Gastroesophageal sphincter (tissue), 4 donors: ENCODE measurements at regions not wholly inside any gene's neighbourhood (a gene's known extent, or its start where the extent isn't known, plus 50 kb on each side); places are given as distances from the start of the nearest gene placed in this dataset.
"Not testable (repeated sequence)": the region's sequence is repeated elsewhere in the genome, so short reads cannot be mapped to it uniquely, and the experiment has no call there.

Experiments
- ATAC-seq: fragments of 150-250 bp; one replicate; pipeline ENCODE4 v1.9.1; 2016; ENCODE audit warnings: mild to moderate bottlenecking, moderate library complexity
- H3K27ac ChIP-seq, 4 donors: fragments of 200-600 bp; sonication (generic) in 3 of 4; 1 replicate in 3 of 4; 2 replicates in 1 of 4; pipeline ENCODE4 v1.5.1; 2016 to 2019
- H3K27me3 ChIP-seq: fragments of 200-600 bp; sonication (generic); one replicate; pipeline ENCODE4 v1.5.1; 2019
- H3K36me3 ChIP-seq, 2 donors: fragments of 200-600 bp; sonication (generic); one replicate each; pipeline ENCODE4 v1.5.1; 2019; ENCODE audit warnings: control low read depth in 1 of 2
- H3K4me1 ChIP-seq, 3 donors: fragments of 200-600 bp; sonication (generic); 1 replicate in 2 of 3; 2 replicates in 1 of 3; pipeline ENCODE4 v1.5.1; 2016 to 2019; ENCODE audit warnings: control low read depth in 2 of 3
- H3K4me3 ChIP-seq, 2 donors: fragments of 200-600 bp; sonication (generic); one replicate each; pipeline ENCODE4 v1.5.1; 2019; ENCODE audit warnings: mild to moderate bottlenecking in 1 of 2, moderate library complexity in 1 of 2
- H3K9me3 ChIP-seq, 3 donors: fragments of 200-600 bp; sonication (generic); one replicate each; pipeline ENCODE4 v1.5.1; 2017 to 2019; ENCODE audit warnings: control low read depth in 2 of 3
- EP300 ChIP-seq: sonication (generic); formaldehyde crosslinking; IDR thresholded peaks from one replicate; pipeline ENCODE4 v1.6.1; 2017; ENCODE audit warnings: antibody characterized with exemption, mild to moderate bottlenecking
- POLR2A ChIP-seq, 2 donors: fragments of 450-650 bp; IDR thresholded peaks; one replicate each; pipeline ENCODE4 v1.6.1; 2017; ENCODE audit warnings: antibody characterized with exemption in 2 of 2, mild to moderate bottlenecking in 2 of 2, moderate library complexity in 1 of 2
- POLR2AphosphoS5 ChIP-seq: sonication (generic); formaldehyde crosslinking; IDR thresholded peaks from one replicate; pipeline ENCODE4 v1.6.1; 2017; ENCODE audit warnings: antibody characterized with exemption
- WGBS, 2 donors: methylation state at CpG; one replicate each; pipeline ENCODE4 v1.1.5; 2018; ENCODE audit warnings: low coverage in 1 of 2; 5-methylcytosine and 5-hydroxymethylcytosine counted together
- TF ChIP-seq, protein P1 (sequence below), 4 experiments: fragments of 200-600 bp in 2 of 4; fragments of 450-650 bp in 2 of 4; sonication (generic) in 1 of 4; IDR thresholded peaks; one replicate each; pipeline ENCODE4 v1.5.1; 2017 to 2019; ENCODE audit warnings: antibody characterized with exemption in 4 of 4, mild to moderate bottlenecking in 2 of 4, moderate library complexity in 2 of 4

DNA sequence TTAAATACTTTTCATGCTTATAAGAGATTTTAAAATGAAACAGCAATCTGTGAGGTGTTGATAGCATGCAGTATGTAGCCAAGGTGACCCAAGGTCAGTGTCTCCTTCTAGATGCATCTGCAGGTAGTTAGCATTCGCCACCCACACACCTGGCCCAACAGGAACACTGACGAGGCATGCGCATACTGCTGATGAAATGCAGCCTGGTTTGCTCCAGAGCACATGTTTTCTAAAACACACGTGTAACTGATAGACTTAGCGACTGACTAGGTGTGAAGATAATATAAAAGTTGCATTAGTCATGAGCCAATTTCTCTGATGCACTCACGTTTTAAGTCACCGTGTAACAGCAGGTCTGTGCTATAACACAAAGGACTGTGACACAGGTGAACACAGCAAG is 77.1 kb upstream of the RPS6KA2 start:
- no peaks in the 10 kb centered on the region for H3K4me1 ChIP-seq
- 91 to 92% methylated on average over 5 to 7 of the region's 7 CpGs for WGBS, 2 donors
- TF ChIP-seq, protein P1, sequence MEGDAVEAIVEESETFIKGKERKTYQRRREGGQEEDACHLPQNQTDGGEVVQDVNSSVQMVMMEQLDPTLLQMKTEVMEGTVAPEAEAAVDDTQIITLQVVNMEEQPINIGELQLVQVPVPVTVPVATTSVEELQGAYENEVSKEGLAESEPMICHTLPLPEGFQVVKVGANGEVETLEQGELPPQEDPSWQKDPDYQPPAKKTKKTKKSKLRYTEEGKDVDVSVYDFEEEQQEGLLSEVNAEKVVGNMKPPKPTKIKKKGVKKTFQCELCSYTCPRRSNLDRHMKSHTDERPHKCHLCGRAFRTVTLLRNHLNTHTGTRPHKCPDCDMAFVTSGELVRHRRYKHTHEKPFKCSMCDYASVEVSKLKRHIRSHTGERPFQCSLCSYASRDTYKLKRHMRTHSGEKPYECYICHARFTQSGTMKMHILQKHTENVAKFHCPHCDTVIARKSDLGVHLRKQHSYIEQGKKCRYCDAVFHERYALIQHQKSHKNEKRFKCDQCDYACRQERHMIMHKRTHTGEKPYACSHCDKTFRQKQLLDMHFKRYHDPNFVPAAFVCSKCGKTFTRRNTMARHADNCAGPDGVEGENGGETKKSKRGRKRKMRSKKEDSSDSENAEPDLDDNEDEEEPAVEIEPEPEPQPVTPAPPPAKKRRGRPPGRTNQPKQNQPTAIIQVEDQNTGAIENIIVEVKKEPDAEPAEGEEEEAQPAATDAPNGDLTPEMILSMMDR (IDR thresholded peaks at IDR 0.05): no peak

GRCh38 chr6:166703149-166703710 is 76.2 kb upstream of the RPS6KA2 start:
- Histone ChIP-seq H3K36me3 (no peaks in the 10 kb centered on the region), H3K27ac (no peak overlapping the region), H3K9me3 (no peaks in the 10 kb centered on the region), H3K27me3 (no peaks in the 10 kb centered on the region), H3K4me1 (no peaks in the 10 kb centered on the region), H3K4me3 (no peak overlapping the region)
- ATAC-seq: no peak
- no peak for TF ChIP-seq POLR2A (IDR thresholded peaks at IDR 0.05)
- TF ChIP-seq EP300: no peak
- no peak for TF ChIP-seq POLR2AphosphoS5
- TF ChIP-seq, protein P1 (IDR thresholded peaks at IDR 0.05): no peak
- 63 to 78% methylated on average over 8 of the region's 8 CpGs for WGBS, 2 donors

More for the DNA sequence above, 77.1 kb upstream of the RPS6KA2 start:
- Histone ChIP-seq H3K36me3 (no peaks in the 10 kb centered on the region), H3K4me3 (no peak overlapping the region), H3K27ac (no peak overlapping the region), H3K27me3 (no peaks in the 10 kb centered on the region), H3K9me3 (no peaks in the 10 kb centered on the region)
- no peak for ATAC-seq

GRCh38 chr6:166701424-166701823 is 74.4 kb upstream of the RPS6KA2 start:
- H3K27me3 ChIP-seq, H3K4me3 ChIP-seq, H3K9me3 ChIP-seq, H3K36me3 ChIP-seq, H3K27ac ChIP-seq, H3K4me1 ChIP-seq, ATAC-seq: not testable (repeated sequence)
- 85 to 93% methylated on average over 2 to 8 of the region's 8 CpGs for WGBS, 2 donors

GRCh38 chr6:166700871-166701270 is 73.8 kb upstream of the RPS6KA2 start:
- WGBS, 2 donors: 63 to 73% methylated on average over 1 to 3 of the region's 3 CpGs
- not testable (repeated sequence) for ATAC-seq

GRCh38 chr6:166697113-166697512 is 70.1 kb upstream of the RPS6KA2 start:
- Histone ChIP-seq H3K9me3 (no peaks in the 10 kb centered on the region), H3K27ac (no peak overlapping the region), H3K4me3 (no peak overlapping the region), H3K4me1 (no peaks in the 10 kb centered on the region), H3K36me3 (no peaks in the 10 kb centered on the region), H3K27me3 (no peaks in the 10 kb centered on the region)
- 75 to 94% methylated on average over 3 to 4 of the region's 4 CpGs for whole genome bisulfite sequencing, 2 donors
- no peak for ATAC-seq
- TF ChIP-seq POLR2A (IDR thresholded peaks at IDR 0.05): no peak
- TF ChIP-seq, protein P1 (IDR thresholded peaks at IDR 0.05): no peak
- TF ChIP-seq POLR2AphosphoS5: no peak
- TF ChIP-seq EP300: no peak

More at GRCh38 chr6:166700871-166701270, 73.8 kb upstream of the RPS6KA2 start:
- not testable (repeated sequence) for H3K4me3 ChIP-seq, H3K27me3 ChIP-seq, H3K4me1 ChIP-seq, H3K9me3 ChIP-seq, H3K27ac ChIP-seq, H3K36me3 ChIP-seq

GRCh38 chr6:166693880-166694279 is 66.8 kb upstream of the RPS6KA2 start:
- ATAC-seq: no peak
- H3K27me3 ChIP-seq: no peaks in the 10 kb centered on the region
- H3K4me1 ChIP-seq: peaks cover 0 to 18% (median 6%) of the 10 kb centered on the region in 3 donors
- no peak for TF ChIP-seq POLR2A (IDR thresholded peaks at IDR 0.05)
- TF ChIP-seq, protein P1 (IDR thresholded peaks at IDR 0.05): no peak
- no peak for TF ChIP-seq EP300
- TF ChIP-seq POLR2AphosphoS5: no peak
- H3K9me3 ChIP-seq: no peaks in the 10 kb centered on the region
- 90 to 100% methylated on average over 3 of the region's 7 CpGs for WGBS, 2 donors
- no peaks in the 10 kb centered on the region for H3K36me3 ChIP-seq
- no peak overlapping the region for H3K27ac ChIP-seq
- H3K4me3 ChIP-seq: no peak overlapping the region
